ENCODE measurements at regions not wholly inside any gene's neighbourhood (a gene's known extent, or its start where the extent isn't known, plus 50 kb on each side); places are given as distances from the start of the nearest gene placed in this dataset.

DNA sequence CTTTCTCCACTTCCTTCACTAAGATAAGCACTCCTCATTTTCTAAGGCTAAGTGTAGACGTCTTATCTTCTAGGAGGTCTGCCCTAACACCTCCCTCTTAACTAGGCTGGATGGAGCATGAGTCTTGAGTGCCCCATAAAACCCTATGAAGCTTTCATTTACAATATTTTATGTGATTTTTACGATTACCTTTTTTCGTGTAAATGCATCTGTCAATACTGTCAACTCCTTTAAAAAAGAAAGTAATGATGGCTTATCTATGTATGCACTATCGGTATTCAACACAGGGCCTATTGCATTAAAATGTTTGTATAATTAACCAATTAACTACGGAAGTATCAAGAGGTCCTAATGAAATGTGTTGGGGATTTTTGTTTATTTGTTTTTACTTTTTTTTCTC is 156.0 kb upstream of the FAM83B start:
- H3K4me1 ChIP-seq (ENCODE audit: low read depth): no peaks in the 10 kb centered on the region
- no peaks in the 10 kb centered on the region for H3K36me3 ChIP-seq (ENCODE audit: low read depth)
- no peaks in the 10 kb centered on the region for H3K9me3 ChIP-seq
- DNase-seq (no peak), ATAC-seq (no peak)
- H3K4me3 ChIP-seq: no peak overlapping the region
- intact Hi-C loops (cut with DNase I, micrococcal nuclease): no loop called here
- TF ChIP-seq, protein P1, sequence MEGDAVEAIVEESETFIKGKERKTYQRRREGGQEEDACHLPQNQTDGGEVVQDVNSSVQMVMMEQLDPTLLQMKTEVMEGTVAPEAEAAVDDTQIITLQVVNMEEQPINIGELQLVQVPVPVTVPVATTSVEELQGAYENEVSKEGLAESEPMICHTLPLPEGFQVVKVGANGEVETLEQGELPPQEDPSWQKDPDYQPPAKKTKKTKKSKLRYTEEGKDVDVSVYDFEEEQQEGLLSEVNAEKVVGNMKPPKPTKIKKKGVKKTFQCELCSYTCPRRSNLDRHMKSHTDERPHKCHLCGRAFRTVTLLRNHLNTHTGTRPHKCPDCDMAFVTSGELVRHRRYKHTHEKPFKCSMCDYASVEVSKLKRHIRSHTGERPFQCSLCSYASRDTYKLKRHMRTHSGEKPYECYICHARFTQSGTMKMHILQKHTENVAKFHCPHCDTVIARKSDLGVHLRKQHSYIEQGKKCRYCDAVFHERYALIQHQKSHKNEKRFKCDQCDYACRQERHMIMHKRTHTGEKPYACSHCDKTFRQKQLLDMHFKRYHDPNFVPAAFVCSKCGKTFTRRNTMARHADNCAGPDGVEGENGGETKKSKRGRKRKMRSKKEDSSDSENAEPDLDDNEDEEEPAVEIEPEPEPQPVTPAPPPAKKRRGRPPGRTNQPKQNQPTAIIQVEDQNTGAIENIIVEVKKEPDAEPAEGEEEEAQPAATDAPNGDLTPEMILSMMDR (IDR thresholded peaks at IDR 0.05): no peak

DNA sequence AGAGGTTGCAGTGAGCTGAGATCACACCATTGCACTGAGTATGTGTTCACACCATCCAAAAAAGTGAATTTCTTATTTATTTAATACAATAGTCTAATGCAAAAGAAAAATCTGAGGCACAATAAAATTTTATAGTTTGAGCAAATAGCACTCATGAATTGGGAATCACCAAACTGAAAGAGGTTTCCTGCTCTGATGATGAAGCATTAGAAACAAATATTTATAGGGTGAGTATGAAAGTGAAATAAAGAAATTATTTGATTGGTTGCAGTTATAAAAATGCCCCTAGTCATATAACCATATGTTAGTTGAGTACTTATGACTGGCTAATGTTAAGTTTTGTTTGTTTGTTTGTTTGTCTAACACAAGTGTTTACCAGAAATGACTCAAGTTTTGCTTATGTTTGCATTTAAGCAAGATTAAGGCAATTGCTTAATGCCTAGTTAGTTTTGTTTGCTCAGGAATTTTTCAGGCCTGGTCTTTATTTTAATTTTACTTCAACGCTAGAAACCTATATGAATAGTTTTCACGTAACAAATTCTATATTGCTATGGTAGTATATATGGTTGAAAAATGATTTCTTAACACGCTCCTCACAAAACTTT is 151.5 kb upstream of the FAM83B start:
- no peaks in the 10 kb centered on the region for H3K9me3 ChIP-seq
- DNase-seq: no peak
- no peaks in the 10 kb centered on the region for H3K4me1 ChIP-seq (ENCODE audit: low read depth)
- H3K36me3 ChIP-seq (ENCODE audit: low read depth): no peaks in the 10 kb centered on the region
- no peak overlapping the region for H3K4me3 ChIP-seq
- intact Hi-C loops (cut with DNase I, micrococcal nuclease): no loop called here
- no peak for ATAC-seq
- TF ChIP-seq, protein P1 (IDR thresholded peaks at IDR 0.05): no peak

DNA sequence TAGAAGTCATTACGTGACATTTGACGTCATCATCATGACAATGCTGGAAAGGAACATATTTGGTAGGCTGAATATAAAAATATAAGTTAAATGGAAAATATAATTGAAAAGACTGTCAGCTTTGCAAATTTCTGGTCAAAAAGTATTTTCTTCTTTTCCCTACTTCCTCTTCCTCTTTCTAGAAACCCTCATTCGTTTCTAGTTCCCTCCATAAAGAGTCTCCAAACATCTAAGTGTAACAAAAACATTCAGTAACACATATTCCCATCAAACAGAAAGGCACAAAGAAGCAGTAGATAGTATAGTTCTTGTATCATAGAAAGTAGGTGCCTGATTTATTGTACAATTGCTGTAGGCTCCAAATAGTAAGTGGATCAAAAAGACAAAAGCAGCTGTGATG is 150.8 kb upstream of the FAM83B start:
- TF ChIP-seq, protein P1 (IDR thresholded peaks at IDR 0.05): no peak
- Histone ChIP-seq H3K4me1 (ENCODE audit: low read depth) (no peaks in the 10 kb centered on the region), H3K36me3 (ENCODE audit: low read depth) (no peaks in the 10 kb centered on the region), H3K4me3 (no peak overlapping the region), H3K9me3 (no peaks in the 10 kb centered on the region)
- no peak for ATAC-seq
- intact Hi-C loops (cut with DNase I, micrococcal nuclease): no loop called here
- DNase-seq: no peak

DNA sequence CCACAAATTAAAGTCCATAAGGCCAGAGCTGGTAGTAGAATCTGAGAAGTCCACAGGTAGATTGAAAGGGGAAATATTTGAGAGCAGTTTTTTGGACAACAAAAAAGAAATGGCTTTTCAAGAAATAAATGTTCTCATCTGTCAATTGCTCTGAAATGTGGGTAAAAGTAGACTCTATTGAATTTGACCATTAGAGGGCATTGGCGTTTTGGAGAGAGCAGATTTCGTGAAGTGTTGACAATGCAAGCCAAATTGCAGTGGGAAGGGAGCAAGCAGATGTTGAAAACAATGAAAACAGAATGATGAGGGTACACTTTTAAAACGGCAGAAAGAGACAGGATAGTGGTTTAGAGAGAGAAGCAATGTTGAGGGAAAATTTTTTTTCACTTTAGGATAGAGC is 149.1 kb upstream of the FAM83B start:
- no peaks in the 10 kb centered on the region for H3K36me3 ChIP-seq (ENCODE audit: low read depth)
- intact Hi-C loops (cut with DNase I, micrococcal nuclease): no loop called here
- H3K4me3 ChIP-seq: no peak overlapping the region
- TF ChIP-seq, protein P1 (IDR thresholded peaks at IDR 0.05): no peak
- H3K4me1 ChIP-seq (ENCODE audit: low read depth): no peaks in the 10 kb centered on the region
- DNase-seq (no peak), ATAC-seq (peak; percentile 34)
- no peaks in the 10 kb centered on the region for H3K9me3 ChIP-seq

DNA sequence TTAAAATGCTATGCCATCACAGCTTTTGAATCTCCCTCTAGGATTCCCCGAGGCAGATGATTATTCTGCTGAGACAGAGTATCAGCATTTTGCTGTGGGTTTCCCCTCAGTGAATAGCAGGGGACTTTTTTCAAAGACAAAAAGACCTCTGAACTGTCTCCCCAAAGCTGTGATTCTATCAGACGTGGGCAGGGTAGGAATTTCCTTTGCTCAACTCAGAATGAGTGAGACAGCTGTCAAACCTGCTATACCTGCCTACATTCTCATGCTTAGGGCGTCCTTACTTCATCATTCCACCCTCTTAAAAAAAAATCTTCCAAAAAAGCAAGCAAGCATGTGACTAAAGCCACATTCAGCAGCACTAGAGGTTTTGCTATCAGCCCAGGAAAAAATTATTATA is 147.6 kb upstream of the FAM83B start:
- intact Hi-C loops (cut with DNase I, micrococcal nuclease): no loop called here
- TF ChIP-seq, protein P1 (IDR thresholded peaks at IDR 0.05): no peak
- H3K4me1 ChIP-seq (ENCODE audit: low read depth): no peaks in the 10 kb centered on the region
- ATAC-seq (no peak), DNase-seq (no peak)
- no peaks in the 10 kb centered on the region for H3K9me3 ChIP-seq
- no peaks in the 10 kb centered on the region for H3K36me3 ChIP-seq (ENCODE audit: low read depth)
- no peak overlapping the region for H3K4me3 ChIP-seq

DNA sequence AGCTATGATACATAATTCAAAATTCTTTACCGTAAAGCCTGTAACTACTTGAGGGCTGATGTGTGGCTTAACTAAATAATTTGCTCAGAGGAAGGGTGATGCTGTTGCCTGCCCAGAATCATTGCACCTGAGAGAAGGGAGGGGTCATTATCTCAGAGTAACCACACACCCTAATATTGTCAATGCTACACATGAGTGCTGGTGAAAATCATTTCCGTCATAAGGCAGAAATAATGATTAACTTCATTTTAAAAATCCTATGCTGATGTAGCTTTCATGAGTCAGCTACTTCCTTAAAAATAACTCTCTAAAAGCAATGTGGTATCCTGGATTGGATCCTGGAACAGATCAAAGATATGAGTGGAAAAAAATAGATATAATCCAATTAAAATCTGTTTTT is 146.4 kb upstream of the FAM83B start:
- no peak overlapping the region for H3K4me3 ChIP-seq
- no peaks in the 10 kb centered on the region for H3K4me1 ChIP-seq (ENCODE audit: low read depth)
- H3K36me3 ChIP-seq (ENCODE audit: low read depth): no peaks in the 10 kb centered on the region
- TF ChIP-seq, protein P1 (IDR thresholded peaks at IDR 0.05): no peak
- ATAC-seq: no peak
- intact Hi-C loops (cut with DNase I, micrococcal nuclease): no loop called here
- H3K9me3 ChIP-seq: no peaks in the 10 kb centered on the region
- no peak for DNase-seq

All from mucosa of descending colon (tissue), 3 donors.